HCT116 (cell line): ENCODE measurements at regions not wholly inside any gene's neighbourhood (a gene's known extent, or its start where the extent isn't known, plus 50 kb on each side); places are given as distances from the start of the nearest gene placed in this dataset.

Experiments
- ATAC-seq: fragments of 200-7000 bp; cut with Tn5 transposase; 2 replicates; pipeline ENCODE4 v1.9.1; 2020; ENCODE audit warnings: mild to moderate bottlenecking, moderate library complexity
- BruUV-seq: library from RNA; stranded (reverse); fragments of 400-500 nt; replicated peaks from 2 replicates; lab custom pipeline; 2021; lab: Mats Ljungman, UMichigan
- CTCF ChIA-PET: fragments of 300-600 bp; sonication (Branson Sonifier 250); formaldehyde crosslinking; loops from one replicate; lab custom pipeline; 2021; ENCODE audit warnings: antibody characterized with exemption; lab: Charles Lee
- POLR2A ChIA-PET: fragments of 300-600, 350-600 bp; sonication (Branson Sonifier 250); formaldehyde crosslinking; loops from one replicate; lab custom pipeline; 2021; ENCODE audit warnings: antibody characterized with exemption; lab: Charles Lee
- RAD21 ChIA-PET, 2 experiments: fragments of 300-600 bp; sonication (Branson Sonifier 250); formaldehyde crosslinking; loops; one replicate each; lab custom pipeline; 2023; ENCODE audit warnings: low total read pairs in 2 of 2; ENCODE audit not compliant: uncharacterized antibody in 2 of 2, unreplicated experiment in 2 of 2, low non-redundant PET in 1 of 2; lab: Charles Lee
- DNase-seq: peaks from one replicate; pipeline ENCODE4 v3.0.0-alpha.2; 2010; ENCODE audit warnings: low read depth, low spot score
- H2AFZ ChIP-seq: fragments of 200-600 bp; shearing (Covaris generic), sonication (generic); 2 replicates; pipeline ENCODE4 v1.6.1; 2017; ENCODE audit warnings: low read depth, mixed run types, mixed read lengths, antibody characterized with exemption, low read length; ENCODE audit not compliant: poor library complexity, severe bottlenecking
- H3K27ac ChIP-seq: 2 replicates; pipeline ENCODE4 v1.5.1; 2012; ENCODE audit warnings: low read depth, low read length
- H3K27me3 ChIP-seq: fragments of 200-600 bp; sonication (generic); 2 replicates; pipeline ENCODE4 v1.6.1; 2016; ENCODE audit warnings: mixed run types, low read length, mixed read lengths; ENCODE audit not compliant: insufficient read depth
- H3K36me3 ChIP-seq, 2 experiments: fragments of 200-500 bp in 1 of 2; fragments of 200-600 bp in 1 of 2; sonication (Bioruptor generic) in 1 of 2; sonication (generic) in 1 of 2; 2 replicates each; pipeline versions ENCODE4 v1.5.1 to v1.6.1; 2014 to 2016; ENCODE audit warnings: low read length in 2 of 2, inconsistent platforms in 1 of 2, mixed read lengths in 1 of 2, mixed run types in 1 of 2; ENCODE audit not compliant: insufficient read depth in 2 of 2, control insufficient read depth in 1 of 2
- H3K4me1 ChIP-seq, 2 experiments: fragments of 200-600 bp in 1 of 2; sonication (generic) in 1 of 2; 2 replicates each; pipeline versions ENCODE4 v1.5.1 to v1.6.1; 2012 to 2017; ENCODE audit warnings: low read length in 2 of 2, inconsistent platforms in 1 of 2, mild to moderate bottlenecking in 1 of 2, mixed read lengths in 1 of 2, mixed run types in 1 of 2, moderate library complexity in 1 of 2; ENCODE audit not compliant: insufficient read depth in 2 of 2, control insufficient read depth in 1 of 2
- H3K4me2 ChIP-seq: fragments of 200-600 bp; sonication (generic); 2 replicates; pipeline ENCODE4 v1.6.1; 2017; ENCODE audit warnings: mixed run types, low read length, mixed read lengths
- H3K4me3 ChIP-seq, 2 experiments: fragments of 200-600 bp in 1 of 2; sonication (generic) in 1 of 2; replicated peaks in 1 of 2; 2 replicates each; pipeline ENCODE4 v1.5.1; 2011 to 2016; ENCODE audit warnings: low read length in 2 of 2, control low read depth in 1 of 2, low read depth in 1 of 2, mild to moderate bottlenecking in 1 of 2, mixed read lengths in 1 of 2, mixed run types in 1 of 2
- H3K79me2 ChIP-seq: fragments of 200-600 bp; sonication (generic); 2 replicates; pipeline ENCODE4 v1.6.1; 2017; ENCODE audit warnings: mild to moderate bottlenecking, mixed run types, low read length, moderate library complexity, mixed read lengths; ENCODE audit not compliant: insufficient read depth
- H3K9ac ChIP-seq: fragments of 200-600 bp; sonication (generic); 2 replicates; pipeline ENCODE4 v1.6.1; 2016; ENCODE audit warnings: low read length, mixed read lengths
- H3K9me2 ChIP-seq: fragments of 200-600 bp; sonication (generic), shearing (Covaris generic); 2 replicates; pipeline ENCODE4 v1.6.1; 2017; ENCODE audit warnings: mixed run types, mild to moderate bottlenecking, moderate library complexity; ENCODE audit not compliant: insufficient read depth
- H3K9me3 ChIP-seq, 2 experiments: fragments of 200-500 bp in 1 of 2; fragments of 200-600 bp in 1 of 2; sonication (Bioruptor generic) in 1 of 2; sonication (generic) in 1 of 2; 2 replicates each; pipeline ENCODE4 v1.6.1; 2014 to 2017; ENCODE audit warnings: low read length in 2 of 2, mixed read lengths in 2 of 2, inconsistent platforms in 1 of 2, low read depth in 1 of 2, mild to moderate bottlenecking in 1 of 2, mixed run types in 1 of 2, moderate library complexity in 1 of 2; ENCODE audit not compliant: control insufficient read depth in 1 of 2, insufficient read depth in 1 of 2
- H4K20me1 ChIP-seq: fragments of 200-600 bp; sonication (generic), shearing (Covaris generic); 2 replicates; pipeline ENCODE4 v1.6.1; 2017; ENCODE audit warnings: mixed run types, mild to moderate bottlenecking, moderate library complexity; ENCODE audit not compliant: insufficient read depth
- CBX3 ChIP-seq: IDR thresholded peaks from 2 replicates; pipeline ENCODE4 v1.6.1; 2012; ENCODE audit warnings: low read depth
- CEBPB ChIP-seq: IDR thresholded peaks from 2 replicates; pipeline ENCODE4 v1.6.1; 2012; ENCODE audit warnings: low read depth
- EZH2 ChIP-seq: fragments of 200-600 bp; sonication (generic); IDR thresholded peaks from 2 replicates; pipeline ENCODE4 v1.6.1; 2017; ENCODE audit warnings: antibody characterized with exemption, mixed run types
- EZH2phosphoT487 ChIP-seq: fragments of 200-600 bp; IDR thresholded peaks from 2 replicates; pipeline ENCODE4 v1.6.1; 2018; ENCODE audit warnings: antibody characterized with exemption, borderline replicate concordance
- FOSL1 ChIP-seq: IDR thresholded peaks from 2 replicates; pipeline ENCODE4 v1.6.1; 2012; ENCODE audit warnings: low read depth
- JUND ChIP-seq: IDR thresholded peaks from 2 replicates; pipeline ENCODE4 v1.6.1; 2012
- POLR2A ChIP-seq: IDR thresholded peaks from 2 replicates; pipeline ENCODE4 v1.7.0; 2011; ENCODE audit warnings: borderline replicate concordance; ENCODE audit not compliant: insufficient read depth, insufficient read length; ENCODE audit errors: extremely low read depth
- RAD21 ChIP-seq: IDR thresholded peaks from 2 replicates; pipeline ENCODE4 v1.6.1; 2012; ENCODE audit warnings: low read depth, mild to moderate bottlenecking
- SIN3A ChIP-seq: IDR thresholded peaks from 2 replicates; pipeline ENCODE4 v1.6.1; 2012; ENCODE audit warnings: low read depth
- SP1 ChIP-seq: IDR thresholded peaks from 2 replicates; pipeline ENCODE4 v1.6.1; 2012; ENCODE audit warnings: low read depth
- SRF ChIP-seq: IDR thresholded peaks from 2 replicates; pipeline ENCODE4 v1.6.1; 2012; ENCODE audit warnings: low read depth
- YY1 ChIP-seq: IDR thresholded peaks from 2 replicates; pipeline ENCODE4 v1.6.1; 2011; ENCODE audit warnings: low read length, low read depth, moderate library complexity, mild to moderate bottlenecking; ENCODE audit not compliant: insufficient replicate concordance; ENCODE audit errors: extremely low read depth
- ZFX ChIP-seq: fragments of 450-650 bp; IDR thresholded peaks from 2 replicates; pipeline ENCODE4 v1.6.1; 2017
- ZNF274 ChIP-seq: fragments of 200-500 bp; sonication (Bioruptor generic); IDR thresholded peaks from 2 replicates; pipeline ENCODE4 v1.6.1; 2014; ENCODE audit warnings: mild to moderate bottlenecking, low read depth, low read length, inconsistent platforms
- intact Hi-C: fragments of 100-400 bp; cut with micrococcal nuclease; formaldehyde crosslinking; loops from 2 replicates; pipeline ENCODE4 v1.10.0; 2022
- TF ChIP-seq, protein P1 (sequence below): IDR thresholded peaks from 2 replicates; pipeline ENCODE4 v1.6.1; 2012
- TF ChIP-seq, protein P2 (sequence below): IDR thresholded peaks from 2 replicates; pipeline ENCODE4 v1.6.1; 2012; ENCODE audit warnings: low read depth

DNA sequence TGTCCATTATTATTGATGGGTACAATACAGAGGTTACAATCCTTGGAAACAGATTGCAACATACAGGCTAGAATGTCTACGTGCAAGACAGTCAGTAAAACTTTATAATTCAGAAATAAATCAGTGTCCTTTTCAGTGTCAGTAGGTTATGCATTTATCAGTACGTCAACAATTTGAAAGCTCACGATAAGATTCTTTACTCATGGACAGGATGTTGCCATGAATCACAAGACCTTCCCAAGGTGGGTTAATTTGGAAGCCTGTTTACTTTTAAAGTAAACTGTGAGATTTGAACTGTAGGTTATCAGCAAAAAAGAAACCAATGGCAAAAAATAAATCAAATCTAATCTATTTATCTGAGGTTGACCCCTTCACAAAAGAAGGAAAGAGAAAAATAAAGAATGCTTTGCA lies 243.9 kb upstream of the AGTR1 start:
- Histone ChIP-seq H3K9ac (no peak overlapping the region), H3K79me2 (no peaks in the 10 kb centered on the region), H3K27ac (no peak overlapping the region), H3K4me2 (no peak overlapping the region), H3K4me3 (no peak overlapping the region), H3K4me1 (peaks cover 0 to 4% of the 10 kb centered on the region in 2 experiments; a peak in 1 of 4 replicates), H3K9me3 (no peaks in the 10 kb centered on the region), H3K27me3 (no peaks in the 10 kb centered on the region), H3K9me2 (no peaks in the 10 kb centered on the region), H2AFZ (no peak overlapping the region), H4K20me1 (no peaks in the 10 kb centered on the region), H3K36me3 (no peaks in the 10 kb centered on the region)
- no TSS peak for BruUV-seq
- ChIA-PET POLR2A (no interaction called here), RAD21 (no interaction called here), CTCF (no interaction called here)
- TF ChIP-seq ZNF274 (no peak), ZFX (no peak), POLR2A (no peak), CEBPB (no peak), CBX3 (no peak), SRF (no peak), JUND (no peak), RAD21 (no peak), YY1 (no peak), EZH2 (no peak), EZH2phosphoT487 (no peak), FOSL1 (no peak), SIN3A (no peak), SP1 (no peak)
- TF ChIP-seq, protein P1, sequence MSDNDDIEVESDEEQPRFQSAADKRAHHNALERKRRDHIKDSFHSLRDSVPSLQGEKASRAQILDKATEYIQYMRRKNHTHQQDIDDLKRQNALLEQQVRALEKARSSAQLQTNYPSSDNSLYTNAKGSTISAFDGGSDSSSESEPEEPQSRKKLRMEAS = no peak
- TF ChIP-seq, protein P2, sequence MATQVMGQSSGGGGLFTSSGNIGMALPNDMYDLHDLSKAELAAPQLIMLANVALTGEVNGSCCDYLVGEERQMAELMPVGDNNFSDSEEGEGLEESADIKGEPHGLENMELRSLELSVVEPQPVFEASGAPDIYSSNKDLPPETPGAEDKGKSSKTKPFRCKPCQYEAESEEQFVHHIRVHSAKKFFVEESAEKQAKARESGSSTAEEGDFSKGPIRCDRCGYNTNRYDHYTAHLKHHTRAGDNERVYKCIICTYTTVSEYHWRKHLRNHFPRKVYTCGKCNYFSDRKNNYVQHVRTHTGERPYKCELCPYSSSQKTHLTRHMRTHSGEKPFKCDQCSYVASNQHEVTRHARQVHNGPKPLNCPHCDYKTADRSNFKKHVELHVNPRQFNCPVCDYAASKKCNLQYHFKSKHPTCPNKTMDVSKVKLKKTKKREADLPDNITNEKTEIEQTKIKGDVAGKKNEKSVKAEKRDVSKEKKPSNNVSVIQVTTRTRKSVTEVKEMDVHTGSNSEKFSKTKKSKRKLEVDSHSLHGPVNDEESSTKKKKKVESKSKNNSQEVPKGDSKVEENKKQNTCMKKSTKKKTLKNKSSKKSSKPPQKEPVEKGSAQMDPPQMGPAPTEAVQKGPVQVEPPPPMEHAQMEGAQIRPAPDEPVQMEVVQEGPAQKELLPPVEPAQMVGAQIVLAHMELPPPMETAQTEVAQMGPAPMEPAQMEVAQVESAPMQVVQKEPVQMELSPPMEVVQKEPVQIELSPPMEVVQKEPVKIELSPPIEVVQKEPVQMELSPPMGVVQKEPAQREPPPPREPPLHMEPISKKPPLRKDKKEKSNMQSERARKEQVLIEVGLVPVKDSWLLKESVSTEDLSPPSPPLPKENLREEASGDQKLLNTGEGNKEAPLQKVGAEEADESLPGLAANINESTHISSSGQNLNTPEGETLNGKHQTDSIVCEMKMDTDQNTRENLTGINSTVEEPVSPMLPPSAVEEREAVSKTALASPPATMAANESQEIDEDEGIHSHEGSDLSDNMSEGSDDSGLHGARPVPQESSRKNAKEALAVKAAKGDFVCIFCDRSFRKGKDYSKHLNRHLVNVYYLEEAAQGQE = no peak
- ATAC-seq (no peak), DNase-seq (no peak)
- intact Hi-C loops = no loop called here
